GM12878 (cell line): ENCODE measurements at regions not wholly inside any gene's neighbourhood (a gene's known extent, or its start where the extent isn't known, plus 50 kb on each side); places are given as distances from the start of the nearest gene placed in this dataset.

Source experiments
- ATAC-seq: fragments of 200-7000 bp; cut with Tn5 transposase; 3 replicates; pipeline ENCODE4 v1.9.1; 2020; ENCODE audit warnings: mild to moderate bottlenecking, moderate library complexity
- BruUV-seq: library from RNA; stranded (reverse); fragments of 400-500 nt; replicated peaks from 2 replicates; lab custom pipeline; 2021; lab: Mats Ljungman, UMichigan
- CTCF ChIA-PET: fragments of 300-600 bp; sonication (Branson Sonifier 250); formaldehyde crosslinking; extraction: SDS; loops from one replicate; lab custom pipeline; 2021; ENCODE audit warnings: inconsistent platforms; lab: Yijun Ruan, JAX
- POLR2A ChIA-PET: fragments of 350-600 bp; formaldehyde crosslinking; extraction: SDS; loops from one replicate; lab custom pipeline; 2021; ENCODE audit warnings: inconsistent platforms; lab: Charles Lee
- RAD21 ChIA-PET: fragments of 300-600 bp; sonication (Branson Sonifier 250); formaldehyde crosslinking; loops from one replicate; lab custom pipeline; 2023; ENCODE audit warnings: antibody characterized with exemption; ENCODE audit not compliant: unreplicated experiment; lab: Charles Lee
- SMC1A ChIA-PET: fragments of 300-600 bp; sonication (Branson Sonifier 250); formaldehyde crosslinking; loops from one replicate; lab custom pipeline; 2023; ENCODE audit not compliant: unreplicated experiment, uncharacterized antibody; lab: Charles Lee
- DNase-seq: peaks from one replicate; pipeline ENCODE4 v3.0.0-alpha.2; 2011; ENCODE audit warnings: low read depth, low spot score
- FAIRE-seq: peaks from 3 replicates; lab custom pipeline; 2011; peaks lifted over from hg19 to GRCh38; lab: Jason Lieb, UNC
- H2AFZ ChIP-seq: 2 replicates; pipeline ENCODE4 v1.6.0; 2011; ENCODE audit warnings: low read depth, low read length, control low read depth; ENCODE audit not compliant: control insufficient read depth
- H3K27ac ChIP-seq: 2 replicates; pipeline ENCODE4 v1.5.1; 2011; ENCODE audit warnings: control low read depth; ENCODE audit not compliant: control insufficient read depth, insufficient read depth
- H3K27me3 ChIP-seq, 2 experiments: replicated peaks in 1 of 2; 2 replicates each; pipeline versions ENCODE4 v1.6.0 to v1.6.1; 2011; ENCODE audit warnings: low read length in 1 of 2; ENCODE audit not compliant: control insufficient read depth in 2 of 2, insufficient read depth in 2 of 2
- H3K36me3 ChIP-seq, 2 experiments: 2 replicates each; pipeline ENCODE4 v1.5.1; 2011; ENCODE audit warnings: low read length in 1 of 2; ENCODE audit not compliant: control insufficient read depth in 2 of 2, insufficient read depth in 2 of 2
- H3K4me1 ChIP-seq: 2 replicates; pipeline ENCODE4 v1.6.1; 2011; ENCODE audit warnings: mild to moderate bottlenecking, low read length, moderate library complexity, mixed read lengths; ENCODE audit not compliant: control insufficient read depth, insufficient read depth
- H3K4me2 ChIP-seq: 2 replicates; pipeline ENCODE4 v1.6.0; 2011; ENCODE audit warnings: control low read depth; ENCODE audit not compliant: control insufficient read depth, insufficient read depth
- H3K4me3 ChIP-seq: fragments of 200-600 bp; sonication (generic); 2 replicates; pipeline ENCODE4 v1.5.1; 2016
- H3K79me2 ChIP-seq: 2 replicates; pipeline ENCODE4 v1.6.0; 2011; ENCODE audit warnings: low read length; ENCODE audit not compliant: control insufficient read depth, insufficient read depth
- H3K9ac ChIP-seq: 2 replicates; pipeline ENCODE4 v1.8.0; 2011; ENCODE audit warnings: low read length, control low read depth, mixed read lengths; ENCODE audit not compliant: control insufficient read depth, insufficient read depth
- H3K9me3 ChIP-seq: replicated peaks from 3 replicates; pipeline ENCODE4 v1.5.1; 2011; ENCODE audit warnings: mild to moderate bottlenecking, low read length; ENCODE audit not compliant: control insufficient read depth, insufficient read depth
- H4K20me1 ChIP-seq: 2 replicates; pipeline ENCODE4 v1.6.0; 2011; ENCODE audit not compliant: control insufficient read depth, insufficient read depth
- FOS ChIP-seq: IDR thresholded peaks from 3 replicates; pipeline ENCODE4 v1.6.1; 2011; ENCODE audit warnings: borderline replicate concordance; ENCODE audit not compliant: insufficient read length; ENCODE audit errors: extremely low read depth
- KDM1A ChIP-seq: fragments of 200-600 bp; sonication (generic); IDR thresholded peaks from 2 replicates; pipeline ENCODE4 v1.6.1; 2016; ENCODE audit warnings: borderline replicate concordance
- KLF5 ChIP-seq: fragments of 450-650 bp; IDR thresholded peaks from 2 replicates; pipeline ENCODE4 v1.6.1; 2014; ENCODE audit warnings: mild to moderate bottlenecking; ENCODE audit not compliant: partially characterized antibody
- NBN ChIP-seq: fragments of 450-650 bp; IDR thresholded peaks from 2 replicates; pipeline ENCODE4 v1.6.1; 2016
- PKNOX1 ChIP-seq: fragments of 450-650 bp; IDR thresholded peaks from 2 replicates; pipeline ENCODE4 v1.6.1; 2016; ENCODE audit warnings: mild to moderate bottlenecking
- PML ChIP-seq: IDR thresholded peaks from 2 replicates; pipeline ENCODE4 v1.6.1; 2012; ENCODE audit warnings: low read length, inconsistent platforms
- RAD21 ChIP-seq: IDR thresholded peaks from 2 replicates; pipeline ENCODE4 v1.6.1; 2011; ENCODE audit warnings: mild to moderate bottlenecking, low read depth, low read length, moderate library complexity; ENCODE audit not compliant: insufficient read depth
- SIN3A ChIP-seq: IDR thresholded peaks from 2 replicates; pipeline ENCODE4 v1.6.1; 2012; ENCODE audit warnings: low read depth, low read length, improper control_type of control experiment
- SP1 ChIP-seq: IDR thresholded peaks from one replicate; pipeline ENCODE4 v1.6.1; 2011; ENCODE audit warnings: low read depth, low read length
- TCF12 ChIP-seq: IDR thresholded peaks from 2 replicates; pipeline ENCODE4 v1.6.1; 2011; ENCODE audit warnings: low read depth, mild to moderate bottlenecking, low read length
- YBX1 ChIP-seq: fragments of 450-650 bp; IDR thresholded peaks from 2 replicates; pipeline ENCODE4 v1.6.1; 2016; ENCODE audit warnings: antibody characterized with exemption
- YY1 ChIP-seq: IDR thresholded peaks from 2 replicates; pipeline ENCODE4 v1.6.1; 2011; ENCODE audit warnings: low read depth, mild to moderate bottlenecking, low read length
- ZBED1 ChIP-seq: IDR thresholded peaks from 2 replicates; pipeline ENCODE4 v1.6.1; 2016; ENCODE audit warnings: borderline replicate concordance
- ZNF622 ChIP-seq: fragments of 450-650 bp; IDR thresholded peaks from 2 replicates; pipeline ENCODE4 v1.6.1; 2017; ENCODE audit warnings: mild to moderate bottlenecking, inconsistent platforms
- ZNF687 ChIP-seq: fragments of 450-650 bp; IDR thresholded peaks from 2 replicates; pipeline ENCODE4 v1.6.1; 2017; ENCODE audit warnings: mild to moderate bottlenecking, moderate library complexity
- WGBS: methylation state at CpG from one replicate; pipeline ENCODE4 v1.1.6; 2016; ENCODE audit warnings: low lambda C conversion rate; ENCODE audit not compliant: insufficient replicate concordance, insufficient coverage; ENCODE audit errors: missing lambda C conversion rate; 5-methylcytosine and 5-hydroxymethylcytosine counted together
- in situ Hi-C: fragments of 300-500 bp; cut with MboI; formaldehyde crosslinking; loops from 9 replicates; pipeline ENCODE4 v1.14.3; 2018; ENCODE audit warnings: mixed read lengths
- intact Hi-C: fragments of 100-400 bp; cut with micrococcal nuclease; formaldehyde crosslinking; loops from one replicate; pipeline ENCODE4 v1.14.2; 2022; ENCODE audit not compliant: unreplicated experiment
- TF ChIP-seq, protein P1 (sequence below): fragments of 450-650 bp; IDR thresholded peaks from 2 replicates; pipeline ENCODE4 v1.6.1; 2017; ENCODE audit warnings: mild to moderate bottlenecking
- TF ChIP-seq, protein P2 (sequence below): IDR thresholded peaks from 2 replicates; pipeline ENCODE4 v1.6.1; 2012; ENCODE audit warnings: low read depth, low read length, improper control_type of control experiment
- TF ChIP-seq, protein P3 (sequence below): IDR thresholded peaks from 2 replicates; pipeline ENCODE4 v1.6.1; 2011; ENCODE audit warnings: borderline replicate concordance, low read depth, mild to moderate bottlenecking, moderate library complexity, mixed read lengths, low read length; ENCODE audit not compliant: insufficient read depth; ENCODE audit errors: extremely low read length

DNA sequence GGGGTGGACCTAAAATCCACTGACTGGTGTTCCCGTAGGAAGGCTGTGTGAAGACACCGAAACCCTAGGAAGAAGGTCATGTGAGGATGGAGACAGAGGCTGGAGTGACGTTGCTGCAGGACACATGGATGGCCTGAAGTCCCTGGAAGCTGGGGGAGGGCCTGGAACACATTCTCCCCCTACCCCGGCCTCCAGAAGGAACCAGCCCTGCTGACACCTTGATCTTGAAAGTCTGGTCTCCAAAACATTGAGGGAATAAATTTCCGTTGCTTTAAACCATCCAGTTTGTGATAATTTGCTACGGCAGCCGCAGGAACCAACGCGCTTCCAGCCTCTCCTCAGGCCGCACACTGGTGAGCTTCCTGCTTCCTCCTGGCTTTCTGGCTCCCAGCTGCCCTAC lies 288.2 kb downstream of the GLRX3 start:
- no peak overlapping the region for H3K4me3 ChIP-seq
- ChIA-PET RAD21 (no interaction called here), POLR2A (no interaction called here), SMC1A (no interaction called here), CTCF (no interaction called here)
- no peaks in the 10 kb centered on the region for H3K9me3 ChIP-seq
- FAIRE-seq: no peak
- no peak overlapping the region for H2AFZ ChIP-seq
- no peak overlapping the region for H3K27ac ChIP-seq
- intact Hi-C loops (no loop called here), in situ Hi-C loops (no loop called here)
- no peaks in the 10 kb centered on the region for H3K4me1 ChIP-seq
- no peaks in the 10 kb centered on the region for H3K79me2 ChIP-seq
- 37% methylated on average over 10 of the region's 10 CpGs for WGBS
- no peaks in the 10 kb centered on the region for H4K20me1 ChIP-seq
- H3K36me3 ChIP-seq: no peaks in the 10 kb centered on the region
- no TSS peak for BruUV-seq
- no peak overlapping the region for H3K9ac ChIP-seq
- no peak for DNase-seq
- no peaks in the 10 kb centered on the region for H3K27me3 ChIP-seq
- no peak for ATAC-seq
- no peak overlapping the region for H3K4me2 ChIP-seq
- TF ChIP-seq PKNOX1: no peak
- TF ChIP-seq NBN: no peak
- TF ChIP-seq YBX1: no peak
- TF ChIP-seq, protein P1, sequence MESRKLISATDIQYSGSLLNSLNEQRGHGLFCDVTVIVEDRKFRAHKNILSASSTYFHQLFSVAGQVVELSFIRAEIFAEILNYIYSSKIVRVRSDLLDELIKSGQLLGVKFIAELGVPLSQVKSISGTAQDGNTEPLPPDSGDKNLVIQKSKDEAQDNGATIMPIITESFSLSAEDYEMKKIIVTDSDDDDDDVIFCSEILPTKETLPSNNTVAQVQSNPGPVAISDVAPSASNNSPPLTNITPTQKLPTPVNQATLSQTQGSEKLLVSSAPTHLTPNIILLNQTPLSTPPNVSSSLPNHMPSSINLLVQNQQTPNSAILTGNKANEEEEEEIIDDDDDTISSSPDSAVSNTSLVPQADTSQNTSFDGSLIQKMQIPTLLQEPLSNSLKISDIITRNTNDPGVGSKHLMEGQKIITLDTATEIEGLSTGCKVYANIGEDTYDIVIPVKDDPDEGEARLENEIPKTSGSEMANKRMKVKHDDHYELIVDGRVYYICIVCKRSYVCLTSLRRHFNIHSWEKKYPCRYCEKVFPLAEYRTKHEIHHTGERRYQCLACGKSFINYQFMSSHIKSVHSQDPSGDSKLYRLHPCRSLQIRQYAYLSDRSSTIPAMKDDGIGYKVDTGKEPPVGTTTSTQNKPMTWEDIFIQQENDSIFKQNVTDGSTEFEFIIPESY: no peak
- TF ChIP-seq FOS: no peak
- TF ChIP-seq PML: no peak
- no peak for TF ChIP-seq TCF12
- no peak for TF ChIP-seq KDM1A
- TF ChIP-seq ZBED1: no peak
- no peak for TF ChIP-seq SIN3A
- TF ChIP-seq, protein P2, sequence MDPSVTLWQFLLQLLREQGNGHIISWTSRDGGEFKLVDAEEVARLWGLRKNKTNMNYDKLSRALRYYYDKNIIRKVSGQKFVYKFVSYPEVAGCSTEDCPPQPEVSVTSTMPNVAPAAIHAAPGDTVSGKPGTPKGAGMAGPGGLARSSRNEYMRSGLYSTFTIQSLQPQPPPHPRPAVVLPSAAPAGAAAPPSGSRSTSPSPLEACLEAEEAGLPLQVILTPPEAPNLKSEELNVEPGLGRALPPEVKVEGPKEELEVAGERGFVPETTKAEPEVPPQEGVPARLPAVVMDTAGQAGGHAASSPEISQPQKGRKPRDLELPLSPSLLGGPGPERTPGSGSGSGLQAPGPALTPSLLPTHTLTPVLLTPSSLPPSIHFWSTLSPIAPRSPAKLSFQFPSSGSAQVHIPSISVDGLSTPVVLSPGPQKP: no peak
- TF ChIP-seq, protein P3, sequence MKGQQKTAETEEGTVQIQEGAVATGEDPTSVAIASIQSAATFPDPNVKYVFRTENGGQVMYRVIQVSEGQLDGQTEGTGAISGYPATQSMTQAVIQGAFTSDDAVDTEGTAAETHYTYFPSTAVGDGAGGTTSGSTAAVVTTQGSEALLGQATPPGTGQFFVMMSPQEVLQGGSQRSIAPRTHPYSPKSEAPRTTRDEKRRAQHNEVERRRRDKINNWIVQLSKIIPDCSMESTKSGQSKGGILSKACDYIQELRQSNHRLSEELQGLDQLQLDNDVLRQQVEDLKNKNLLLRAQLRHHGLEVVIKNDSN: no peak
- no peak for TF ChIP-seq ZNF687
- no peak for TF ChIP-seq KLF5
- no peak for TF ChIP-seq SP1
- no peak for TF ChIP-seq YY1
- TF ChIP-seq ZNF622: no peak
- no peak for TF ChIP-seq RAD21
